ENCODE measurements at regions not wholly inside any gene's neighbourhood (a gene's known extent, or its start where the extent isn't known, plus 50 kb on each side); places are given as distances from the start of the nearest gene placed in this dataset.

GRCh38 chr9:82054264-82055015 is 65.9 kb downstream of the SPATA31D1 start:
- no peak for TF ChIP-seq EP300 (IDR thresholded peaks at IDR 0.05; ENCODE audit: low read depth)
- TF ChIP-seq POLR2A (IDR thresholded peaks at IDR 0.05) = no peak

Data from transverse colon (tissue), 1 donor.